Nephron (organoid): ENCODE measurements at regions not wholly inside any gene's neighbourhood (a gene's known extent, or its start where the extent isn't known, plus 50 kb on each side); places are given as distances from the start of the nearest gene placed in this dataset.

Experiments
- H3K27ac Mint-ChIP-seq, 3 experiments: 2 replicates each; pipeline ENCODE4 v1.8.0; 2020; ENCODE audit warnings: mixed read lengths in 3 of 3, mild to moderate bottlenecking in 2 of 3, moderate library complexity in 1 of 3
- H3K27me3 Mint-ChIP-seq: 2 replicates; pipeline ENCODE4 v1.8.0; 2021; ENCODE audit warnings: low read depth, mild to moderate bottlenecking, moderate library complexity, mixed read lengths
- H3K36me3 Mint-ChIP-seq: 2 replicates; pipeline ENCODE4 v1.8.0; 2020; ENCODE audit warnings: low read depth, mixed read lengths
- H3K4me1 Mint-ChIP-seq: 2 replicates; pipeline ENCODE4 v1.8.0; 2020; ENCODE audit warnings: mixed read lengths
- H3K4me3 Mint-ChIP-seq, 3 experiments: 2 replicates each; pipeline ENCODE4 v1.8.0; 2020; ENCODE audit warnings: mild to moderate bottlenecking in 3 of 3, mixed read lengths in 3 of 3, moderate library complexity in 2 of 3
- H3K9me3 Mint-ChIP-seq: 2 replicates; pipeline ENCODE4 v1.8.0; 2020; ENCODE audit warnings: mixed read lengths
- TF ChIP-seq, protein P1 (sequence below), 3 experiments: fragments of 200-600 bp; sonication (generic); IDR thresholded peaks; one replicate each; pipeline ENCODE4 v1.5.0; 2021; ENCODE audit warnings: antibody characterized with exemption in 3 of 3; ENCODE audit not compliant: unreplicated experiment in 3 of 3

- Mint-ChIP-seq H3K27me3 (peaks cover 16% of the 10 kb centered on the region), H3K36me3 (no peaks in the 10 kb centered on the region), H3K4me1 (peaks cover 78% of the 10 kb centered on the region)
Measured at GRCh38 chr16:65659758-65660157, 537.9 kb upstream of the CDH11 start.

GRCh38 chr16:65658787-65659220, 536.9 kb upstream of the CDH11 start:
- Mint-ChIP-seq H3K27ac (peak overlapping the region; percentile 43 to 91 (median 82)), H3K27me3 (peaks cover 11% of the 10 kb centered on the region), H3K36me3 (no peaks in the 10 kb centered on the region), H3K9me3 (no peaks in the 10 kb centered on the region), H3K4me3 (peak overlapping the region in 1 of 3 experiments; percentile 28), H3K4me1 (peaks cover 72% of the 10 kb centered on the region)
- TF ChIP-seq, protein P1, sequence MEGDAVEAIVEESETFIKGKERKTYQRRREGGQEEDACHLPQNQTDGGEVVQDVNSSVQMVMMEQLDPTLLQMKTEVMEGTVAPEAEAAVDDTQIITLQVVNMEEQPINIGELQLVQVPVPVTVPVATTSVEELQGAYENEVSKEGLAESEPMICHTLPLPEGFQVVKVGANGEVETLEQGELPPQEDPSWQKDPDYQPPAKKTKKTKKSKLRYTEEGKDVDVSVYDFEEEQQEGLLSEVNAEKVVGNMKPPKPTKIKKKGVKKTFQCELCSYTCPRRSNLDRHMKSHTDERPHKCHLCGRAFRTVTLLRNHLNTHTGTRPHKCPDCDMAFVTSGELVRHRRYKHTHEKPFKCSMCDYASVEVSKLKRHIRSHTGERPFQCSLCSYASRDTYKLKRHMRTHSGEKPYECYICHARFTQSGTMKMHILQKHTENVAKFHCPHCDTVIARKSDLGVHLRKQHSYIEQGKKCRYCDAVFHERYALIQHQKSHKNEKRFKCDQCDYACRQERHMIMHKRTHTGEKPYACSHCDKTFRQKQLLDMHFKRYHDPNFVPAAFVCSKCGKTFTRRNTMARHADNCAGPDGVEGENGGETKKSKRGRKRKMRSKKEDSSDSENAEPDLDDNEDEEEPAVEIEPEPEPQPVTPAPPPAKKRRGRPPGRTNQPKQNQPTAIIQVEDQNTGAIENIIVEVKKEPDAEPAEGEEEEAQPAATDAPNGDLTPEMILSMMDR (IDR thresholded peaks at IDR 0.05; ENCODE audit: unreplicated experiment in 3 of 3) = no peak

More at GRCh38 chr16:65659758-65660157, 537.9 kb upstream of the CDH11 start:
- H3K9me3 Mint-ChIP-seq = no peaks in the 10 kb centered on the region
- H3K4me3 Mint-ChIP-seq = no peak overlapping the region
- H3K27ac Mint-ChIP-seq = peak overlapping the region; percentile 15 to 91 (median 82)
- TF ChIP-seq, protein P1 (IDR thresholded peaks at IDR 0.05; ENCODE audit: unreplicated experiment in 3 of 3) = no peak

DNA sequence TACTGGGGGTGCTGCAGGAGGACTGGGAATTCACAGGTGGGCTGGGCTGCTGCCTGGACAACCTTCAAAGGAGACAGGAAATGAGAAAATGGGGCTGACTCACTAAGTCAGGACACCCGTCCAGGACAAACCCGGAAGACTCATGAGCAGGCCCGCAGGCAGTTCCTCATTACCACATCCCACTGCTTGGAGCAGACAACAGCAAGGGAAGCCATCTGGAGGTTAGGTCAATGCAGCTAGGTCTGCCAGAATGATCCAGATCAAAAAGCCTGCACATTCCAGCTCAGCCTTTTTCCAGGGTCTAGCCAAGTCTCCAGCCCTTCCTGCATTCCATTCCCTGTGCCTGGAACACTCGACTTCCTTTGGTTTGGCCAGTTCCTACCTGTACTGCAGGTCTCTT, 536.5 kb upstream of the CDH11 start:
- Mint-ChIP-seq H3K4me3 (peak overlapping the region in 1 of 3 experiments; percentile 28), H3K36me3 (no peaks in the 10 kb centered on the region), H3K27me3 (peaks cover 7% of the 10 kb centered on the region), H3K9me3 (no peaks in the 10 kb centered on the region), H3K4me1 (peaks cover 68% of the 10 kb centered on the region), H3K27ac (peak overlapping the region; percentile 43 to 91 (median 82))
- TF ChIP-seq, protein P1 (IDR thresholded peaks at IDR 0.05; ENCODE audit: unreplicated experiment in 3 of 3) = no peak

DNA sequence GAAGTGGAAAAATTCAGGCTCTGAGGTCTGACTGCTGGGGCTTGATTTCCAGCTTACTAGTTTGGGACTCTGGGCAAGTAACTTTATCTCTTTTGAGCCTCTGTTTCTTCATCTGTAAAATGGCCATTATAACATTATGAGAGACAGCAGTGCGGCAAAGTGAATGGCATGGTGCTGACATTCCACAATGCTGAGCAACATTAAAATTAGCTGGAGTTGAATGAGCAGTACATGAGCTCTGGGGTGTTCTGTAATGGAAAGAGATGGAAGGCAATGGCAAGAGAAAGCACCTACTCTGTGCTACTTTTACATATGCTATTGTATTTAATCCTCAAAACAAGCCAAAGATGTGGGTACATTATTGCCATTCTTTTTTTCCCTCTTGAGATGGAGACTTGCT, 535.7 kb upstream of the CDH11 start:
- TF ChIP-seq, protein P1 (IDR thresholded peaks at IDR 0.05; ENCODE audit: unreplicated experiment in 3 of 3) = no peak
- peak overlapping the region; percentile 62 to 91 (median 91) for H3K27ac Mint-ChIP-seq
- H3K36me3 Mint-ChIP-seq = no peaks in the 10 kb centered on the region
- H3K9me3 Mint-ChIP-seq = no peaks in the 10 kb centered on the region
- peaks cover 67% of the 10 kb centered on the region for H3K4me1 Mint-ChIP-seq
- H3K27me3 Mint-ChIP-seq = peaks cover 6% of the 10 kb centered on the region
- no peak overlapping the region for H3K4me3 Mint-ChIP-seq

GRCh38 chr16:65657071-65657494, 535.2 kb upstream of the CDH11 start:
- TF ChIP-seq, protein P1 (IDR thresholded peaks at IDR 0.05; ENCODE audit: unreplicated experiment in 3 of 3) = no peak
- peak overlapping the region; percentile 62 to 91 (median 91) for H3K27ac Mint-ChIP-seq

GRCh38 chr16:65655802-65656201, 533.9 kb upstream of the CDH11 start:
- H3K4me3 Mint-ChIP-seq = no peak overlapping the region
- H3K36me3 Mint-ChIP-seq = no peaks in the 10 kb centered on the region
- peaks cover 56% of the 10 kb centered on the region for H3K4me1 Mint-ChIP-seq
- H3K27me3 Mint-ChIP-seq = peaks cover 5% of the 10 kb centered on the region
- no peaks in the 10 kb centered on the region for H3K9me3 Mint-ChIP-seq
- TF ChIP-seq, protein P1 (IDR thresholded peaks at IDR 0.05; ENCODE audit: unreplicated experiment in 3 of 3) = no peak
- H3K27ac Mint-ChIP-seq = peak overlapping the region in 2 of 3 experiments; percentile 56 to 91

More at GRCh38 chr16:65657071-65657494, 535.2 kb upstream of the CDH11 start:
- no peaks in the 10 kb centered on the region for H3K9me3 Mint-ChIP-seq
- no peak overlapping the region for H3K4me3 Mint-ChIP-seq
- peaks cover 67% of the 10 kb centered on the region for H3K4me1 Mint-ChIP-seq
- H3K27me3 Mint-ChIP-seq = peaks cover 6% of the 10 kb centered on the region
- no peaks in the 10 kb centered on the region for H3K36me3 Mint-ChIP-seq
